H1 (cell line): ENCODE measurements at regions not wholly inside any gene's neighbourhood (a gene's known extent, or its start where the extent isn't known, plus 50 kb on each side); places are given as distances from the start of the nearest gene placed in this dataset.

Experiments
- TAF7 ChIP-seq: optimal IDR thresholded peaks from 2 replicates; pipeline ENCODE3; 2011; ENCODE audit warnings: low read depth, mild to moderate bottlenecking, inconsistent platforms, low read length, moderate library complexity, borderline replicate concordance
- TF ChIP-seq, protein P1 (sequence below): IDR thresholded peaks from 2 replicates; pipeline ENCODE4 v1.6.1; 2012; ENCODE audit warnings: inconsistent platforms

DNA sequence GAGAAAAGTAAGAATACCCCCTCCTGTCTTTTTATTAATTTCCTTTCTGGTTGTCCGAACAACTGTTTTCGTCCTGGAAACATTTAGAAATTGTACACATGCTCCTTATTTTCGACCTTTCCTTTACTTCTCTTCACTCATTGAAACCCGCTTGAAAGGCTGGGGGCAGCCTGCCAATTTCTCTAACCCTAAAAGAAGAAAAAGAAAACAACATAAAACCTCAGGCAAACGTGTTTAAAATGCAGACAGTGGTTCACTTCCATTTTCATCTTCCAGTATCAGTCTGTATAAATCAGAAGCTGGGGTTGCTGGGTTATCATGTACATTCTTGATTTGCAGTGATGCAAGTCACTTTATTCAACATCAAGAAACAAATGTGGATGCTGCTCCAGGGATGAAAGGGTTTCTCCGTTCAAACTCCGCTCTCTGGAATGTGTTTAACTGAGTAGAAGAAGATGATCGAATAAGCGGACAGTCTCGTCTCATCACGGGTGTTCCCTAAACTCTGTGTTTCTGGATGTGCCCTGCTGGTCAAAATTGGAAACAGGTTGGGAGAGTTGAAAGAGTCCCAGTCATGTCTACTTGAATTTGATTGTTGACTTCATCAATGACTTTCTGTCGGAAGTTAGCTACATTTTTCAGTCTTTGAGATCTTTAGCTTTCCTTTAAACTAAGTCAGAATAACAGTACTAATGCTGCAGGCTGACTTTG lies 1042.2 kb downstream of the BCL11B start (continued):
- TF ChIP-seq, protein P1, sequence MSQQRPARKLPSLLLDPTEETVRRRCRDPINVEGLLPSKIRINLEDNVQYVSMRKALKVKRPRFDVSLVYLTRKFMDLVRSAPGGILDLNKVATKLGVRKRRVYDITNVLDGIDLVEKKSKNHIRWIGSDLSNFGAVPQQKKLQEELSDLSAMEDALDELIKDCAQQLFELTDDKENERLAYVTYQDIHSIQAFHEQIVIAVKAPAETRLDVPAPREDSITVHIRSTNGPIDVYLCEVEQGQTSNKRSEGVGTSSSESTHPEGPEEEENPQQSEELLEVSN = no peak
- TF ChIP-seq TAF7 = no peak
